ENCODE measurements at regions not wholly inside any gene's neighbourhood (a gene's known extent, or its start where the extent isn't known, plus 50 kb on each side); places are given as distances from the start of the nearest gene placed in this dataset.

GRCh38 chr6:2381872-2382661 lies 136.7 kb upstream of the GMDS start:
- H3K9me3 Mint-ChIP-seq = peaks cover 0 to 3% (median 0%) of the 10 kb centered on the region in 11 donors
- Histone ChIP-seq H3K4me1 (ENCODE audit: control insufficient read depth in 2 of 2, insufficient read depth in 2 of 2, low read length in 2 of 2) (no peaks in the 10 kb centered on the region), H3K27me3 (ENCODE audit: control insufficient read depth in 2 of 2, insufficient read depth in 2 of 2, low read length in 2 of 2) (no peaks in the 10 kb centered on the region), H3K9me3 (ENCODE audit: control insufficient read depth in 2 of 3, low read length in 3 of 3) (no peaks in the 10 kb centered on the region), H3K27ac (ENCODE audit: low read depth, low read length) (no peak overlapping the region), H3K36me3 (ENCODE audit: control insufficient read depth in 2 of 3, insufficient read depth in 3 of 3, low read length in 3 of 3) (no peaks in the 10 kb centered on the region), H3K4me3 (ENCODE audit: low read length) (no peak overlapping the region)
- no peak overlapping the region for H3K27ac Mint-ChIP-seq
- peaks cover 0 to 6% (median 0%) of the 10 kb centered on the region in 7 donors for H3K4me1 Mint-ChIP-seq
- peaks cover 0 to 7% (median 2%) of the 10 kb centered on the region in 5 donors for H3K36me3 Mint-ChIP-seq
- no peaks in the 10 kb centered on the region for H3K27me3 Mint-ChIP-seq
- DNase-seq = no peak
- no peak for ATAC-seq
- ChIA-PET POLR2A (no interaction called here), CTCF (no interaction called here)
- H3K4me3 Mint-ChIP-seq = no peak overlapping the region
- intact Hi-C loops (cut with micrococcal nuclease) = no loop called here

- H3K9me3 Mint-ChIP-seq = peaks cover 0 to 2% (median 0%) of the 10 kb centered on the region in 11 donors
- ATAC-seq (no peak), DNase-seq (no peak)
- H3K36me3 Mint-ChIP-seq = peaks cover 0 to 5% (median 0%) of the 10 kb centered on the region in 5 donors
- H3K4me1 ChIP-seq (ENCODE audit: control insufficient read depth in 2 of 2, insufficient read depth in 2 of 2, low read length in 2 of 2) = no peaks in the 10 kb centered on the region
- intact Hi-C loops (cut with micrococcal nuclease) = no loop called here
- no peaks in the 10 kb centered on the region for H3K27me3 ChIP-seq (ENCODE audit: control insufficient read depth in 2 of 2, insufficient read depth in 2 of 2, low read length in 2 of 2)
- H3K27ac ChIP-seq (ENCODE audit: low read depth, low read length) = no peak overlapping the region
- no peak overlapping the region for H3K4me3 Mint-ChIP-seq
- H3K4me3 ChIP-seq (ENCODE audit: low read length) = no peak overlapping the region
- no peak overlapping the region for H3K27ac Mint-ChIP-seq
- H3K9me3 ChIP-seq (ENCODE audit: control insufficient read depth in 2 of 3, low read length in 3 of 3) = no peaks in the 10 kb centered on the region
- H3K4me1 Mint-ChIP-seq = peaks cover 0 to 6% (median 0%) of the 10 kb centered on the region in 7 donors
- ChIA-PET CTCF (no interaction called here), POLR2A (no interaction called here)
- no peaks in the 10 kb centered on the region for H3K27me3 Mint-ChIP-seq
- no peaks in the 10 kb centered on the region for H3K36me3 ChIP-seq (ENCODE audit: control insufficient read depth in 2 of 3, insufficient read depth in 3 of 3, low read length in 3 of 3)
Observed at GRCh38 chr6:2378891-2379652, 133.7 kb upstream of the GMDS start.

- no peak overlapping the region for H3K27ac ChIP-seq (ENCODE audit: low read depth, low read length)
- Mint-ChIP-seq H3K27ac (no peak overlapping the region), H3K27me3 (no peaks in the 10 kb centered on the region), H3K9me3 (peaks cover 0 to 2% (median 0%) of the 10 kb centered on the region in 11 donors), H3K36me3 (peaks cover 0 to 5% (median 0%) of the 10 kb centered on the region in 5 donors), H3K4me3 (no peak overlapping the region), H3K4me1 (peaks cover 0 to 6% (median 0%) of the 10 kb centered on the region in 7 donors)
- no peaks in the 10 kb centered on the region for H3K9me3 ChIP-seq (ENCODE audit: control insufficient read depth in 2 of 3, low read length in 3 of 3)
- DNase-seq (no peak), ATAC-seq (no peak)
- ChIA-PET CTCF (no interaction called here), POLR2A (no interaction called here)
- H3K36me3 ChIP-seq (ENCODE audit: control insufficient read depth in 2 of 3, insufficient read depth in 3 of 3, low read length in 3 of 3) = no peaks in the 10 kb centered on the region
- H3K4me1 ChIP-seq (ENCODE audit: control insufficient read depth in 2 of 2, insufficient read depth in 2 of 2, low read length in 2 of 2) = no peaks in the 10 kb centered on the region
- H3K4me3 ChIP-seq (ENCODE audit: low read length) = no peak overlapping the region
- intact Hi-C loops (cut with micrococcal nuclease) = no loop called here
- H3K27me3 ChIP-seq (ENCODE audit: control insufficient read depth in 2 of 2, insufficient read depth in 2 of 2, low read length in 2 of 2) = no peaks in the 10 kb centered on the region
Observed at GRCh38 chr6:2378046-2378657, 132.7 kb upstream of the GMDS start.

- no peaks in the 10 kb centered on the region for H3K36me3 ChIP-seq (ENCODE audit: control insufficient read depth in 2 of 3, insufficient read depth in 3 of 3, low read length in 3 of 3)
- ATAC-seq (no peak), DNase-seq (no peak)
- H3K27ac ChIP-seq (ENCODE audit: low read depth, low read length) = no peak overlapping the region
- Mint-ChIP-seq H3K27me3 (no peaks in the 10 kb centered on the region), H3K4me3 (no peak overlapping the region), H3K27ac (no peak overlapping the region), H3K4me1 (peaks cover 0 to 6% (median 0%) of the 10 kb centered on the region in 7 donors), H3K9me3 (peaks cover 0 to 2% (median 0%) of the 10 kb centered on the region in 11 donors), H3K36me3 (peaks cover 0 to 5% (median 0%) of the 10 kb centered on the region in 5 donors)
- ChIA-PET CTCF (no interaction called here), POLR2A (no interaction called here)
- intact Hi-C loops (cut with micrococcal nuclease) = no loop called here
- no peak overlapping the region for H3K4me3 ChIP-seq (ENCODE audit: low read length)
- no peaks in the 10 kb centered on the region for H3K4me1 ChIP-seq (ENCODE audit: control insufficient read depth in 2 of 2, insufficient read depth in 2 of 2, low read length in 2 of 2)
- no peaks in the 10 kb centered on the region for H3K27me3 ChIP-seq (ENCODE audit: control insufficient read depth in 2 of 2, insufficient read depth in 2 of 2, low read length in 2 of 2)
- H3K9me3 ChIP-seq (ENCODE audit: control insufficient read depth in 2 of 3, low read length in 3 of 3) = no peaks in the 10 kb centered on the region
Observed at GRCh38 chr6:2376429-2377355, 131.3 kb upstream of the GMDS start.

GRCh38 chr6:2375443-2375842 lies 130.0 kb upstream of the GMDS start:
- Histone ChIP-seq H3K4me1 (ENCODE audit: control insufficient read depth in 2 of 2, insufficient read depth in 2 of 2, low read length in 2 of 2) (no peaks in the 10 kb centered on the region), H3K4me3 (ENCODE audit: low read length) (no peak overlapping the region), H3K27me3 (ENCODE audit: control insufficient read depth in 2 of 2, insufficient read depth in 2 of 2, low read length in 2 of 2) (no peaks in the 10 kb centered on the region), H3K27ac (ENCODE audit: low read depth, low read length) (no peak overlapping the region), H3K36me3 (ENCODE audit: control insufficient read depth in 2 of 3, insufficient read depth in 3 of 3, low read length in 3 of 3) (no peaks in the 10 kb centered on the region), H3K9me3 (ENCODE audit: control insufficient read depth in 2 of 3, low read length in 3 of 3) (no peaks in the 10 kb centered on the region)
- Mint-ChIP-seq H3K27ac (no peak overlapping the region), H3K27me3 (no peaks in the 10 kb centered on the region), H3K9me3 (peaks cover 0 to 2% (median 0%) of the 10 kb centered on the region in 11 donors), H3K4me3 (no peak overlapping the region), H3K4me1 (peaks cover 0 to 6% (median 0%) of the 10 kb centered on the region in 7 donors), H3K36me3 (peaks cover 0 to 5% (median 0%) of the 10 kb centered on the region in 5 donors)
- POLR2A ChIA-PET = no interaction called here
- intact Hi-C loops (cut with micrococcal nuclease) = no loop called here
- no peak for ATAC-seq
- CTCF ChIA-PET = no interaction called here
- DNase-seq = no peak

- Mint-ChIP-seq H3K9me3 (peaks cover 0 to 2% (median 0%) of the 10 kb centered on the region in 11 donors), H3K27me3 (peaks cover 0 to 3% (median 0%) of the 10 kb centered on the region in 5 donors), H3K4me3 (no peak overlapping the region), H3K36me3 (peaks cover 0 to 8% (median 0%) of the 10 kb centered on the region in 5 donors), H3K4me1 (peaks cover 0 to 9% (median 0%) of the 10 kb centered on the region in 7 donors), H3K27ac (no peak overlapping the region)
- POLR2A ChIA-PET = no interaction called here
- H3K9me3 ChIP-seq (ENCODE audit: control insufficient read depth in 2 of 3, low read length in 3 of 3) = no peaks in the 10 kb centered on the region
- H3K27ac ChIP-seq (ENCODE audit: low read depth, low read length) = no peak overlapping the region
- no peaks in the 10 kb centered on the region for H3K27me3 ChIP-seq (ENCODE audit: control insufficient read depth in 2 of 2, insufficient read depth in 2 of 2, low read length in 2 of 2)
- CTCF ChIA-PET = no interaction called here
- H3K4me1 ChIP-seq (ENCODE audit: control insufficient read depth in 2 of 2, insufficient read depth in 2 of 2, low read length in 2 of 2) = no peaks in the 10 kb centered on the region
- ATAC-seq (no peak), DNase-seq (no peak)
- intact Hi-C loops (cut with micrococcal nuclease) = no loop called here
- no peak overlapping the region for H3K4me3 ChIP-seq (ENCODE audit: low read length)
- no peaks in the 10 kb centered on the region for H3K36me3 ChIP-seq (ENCODE audit: control insufficient read depth in 2 of 3, insufficient read depth in 3 of 3, low read length in 3 of 3)
Observed at GRCh38 chr6:2369606-2370005, 124.2 kb upstream of the GMDS start.
